Activated CD8-positive, alpha-beta T cell treated with anti-CD3 and anti-CD28 coated beads, Interleukin-2, amount 10 ng/mL, durations not matched to agents 7 days and 5 days (primary cell): ENCODE measurements at regions not wholly inside any gene's neighbourhood (a gene's known extent, or its start where the extent isn't known, plus 50 kb on each side); places are given as distances from the start of the nearest gene placed in this dataset.
"Not testable (repeated sequence)": the region's sequence is repeated elsewhere in the genome, so short reads cannot be mapped to it uniquely, and the experiment has no call there.

Source experiments
- ATAC-seq: fragments of 150-1000 bp; cut with Tn5 transposase; one replicate; pipeline ENCODE4 v1.10.0; 2021; ENCODE audit warnings: moderate library complexity
- CTCF ChIA-PET: fragments of 350-600 bp; sonication (Branson Sonifier 250); formaldehyde crosslinking; loops from one replicate; lab custom pipeline; 2021; ENCODE audit warnings: antibody characterized with exemption; lab: Charles Lee
- POLR2A ChIA-PET: fragments of 350-600 bp; sonication (Branson Sonifier 250); formaldehyde crosslinking; loops from one replicate; lab custom pipeline; 2021; ENCODE audit warnings: antibody characterized with exemption; lab: Charles Lee
- DNase-seq: peaks from one replicate; pipeline ENCODE4 v3.0.0-alpha.2; 2020
- H3K27ac Mint-ChIP-seq: one replicate; pipeline ENCODE4 v1.8.0; 2021; ENCODE audit warnings: mild to moderate bottlenecking, mixed read lengths
- H3K27me3 Mint-ChIP-seq: one replicate; pipeline ENCODE4 v1.8.0; 2021; ENCODE audit warnings: low read depth, mixed read lengths
- H3K36me3 Mint-ChIP-seq: one replicate; pipeline ENCODE4 v1.8.0; 2021; ENCODE audit warnings: low read depth, mixed read lengths
- H3K4me1 Mint-ChIP-seq: one replicate; pipeline ENCODE4 v1.8.0; 2021; ENCODE audit warnings: low read depth, mixed read lengths
- H3K4me3 Mint-ChIP-seq: one replicate; pipeline ENCODE4 v1.8.0; 2021; ENCODE audit warnings: mild to moderate bottlenecking, mixed read lengths
- H3K9me3 Mint-ChIP-seq: one replicate; pipeline ENCODE4 v1.8.0; 2022; ENCODE audit warnings: mixed read lengths; ENCODE audit not compliant: insufficient read depth

DNA sequence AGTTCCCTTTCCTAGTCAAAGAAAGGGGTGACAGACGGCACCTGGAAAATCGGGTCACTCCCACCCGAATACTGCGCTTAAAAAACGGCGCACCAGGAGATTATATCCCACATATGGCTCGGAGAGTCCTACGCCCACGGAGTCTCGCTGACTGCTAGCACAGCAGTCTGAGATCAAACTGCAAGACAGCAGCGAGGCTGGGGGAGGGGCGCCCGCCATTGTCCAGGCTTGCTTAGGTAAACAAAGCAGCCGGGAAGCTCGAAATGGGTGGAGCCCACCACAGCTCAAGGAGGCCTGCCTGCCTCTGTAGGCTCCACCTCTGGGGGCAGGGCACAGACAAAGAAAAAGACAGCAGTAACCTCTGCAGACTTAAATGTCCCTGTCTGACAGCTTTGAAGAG, 1844.7 kb upstream of the ACO1 start:
- CTCF ChIA-PET, H3K4me3 Mint-ChIP-seq, H3K9me3 Mint-ChIP-seq, POLR2A ChIA-PET, H3K4me1 Mint-ChIP-seq, DNase-seq, ATAC-seq, H3K27ac Mint-ChIP-seq, H3K36me3 Mint-ChIP-seq, H3K27me3 Mint-ChIP-seq: not testable (repeated sequence)

DNA sequence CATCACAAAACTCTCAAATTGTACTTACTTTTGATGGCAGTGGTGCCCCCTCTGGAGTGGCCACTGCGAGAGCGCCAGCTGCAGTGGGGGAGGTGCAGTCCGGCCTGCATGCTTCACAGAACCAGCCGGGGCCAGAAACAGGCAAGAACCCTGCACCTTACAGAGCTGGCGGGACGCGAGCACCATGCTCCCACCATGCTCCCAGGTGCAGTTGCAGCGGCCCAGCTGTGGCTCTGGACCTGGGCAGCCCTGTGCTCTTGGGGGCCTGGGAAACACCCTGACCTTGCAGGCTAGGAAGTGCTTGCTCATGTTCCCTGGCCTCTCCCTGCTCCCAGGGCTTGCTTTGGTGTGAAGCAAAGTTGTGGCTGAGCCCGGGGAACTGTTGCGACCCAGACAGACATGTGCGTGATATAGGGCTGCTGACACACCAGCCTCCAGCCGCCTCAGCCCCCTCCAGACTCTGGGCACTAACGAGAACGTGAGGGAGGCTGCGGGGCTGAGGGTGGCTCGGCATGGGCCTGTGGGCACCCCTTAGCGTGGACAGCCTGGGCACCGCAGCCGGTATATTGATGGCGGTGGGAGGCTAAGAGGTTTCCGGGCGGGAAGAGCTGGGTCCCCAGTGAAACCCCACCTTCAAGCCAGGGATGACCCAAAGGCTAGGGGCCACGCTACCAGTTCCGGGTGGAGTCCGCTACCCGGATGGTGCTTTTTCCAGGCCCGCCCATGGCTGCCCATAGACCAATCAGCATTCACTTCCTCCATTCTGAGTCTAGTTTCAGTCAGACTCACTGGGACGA, 1809.9 kb upstream of the ACO1 start:
- no peak for DNase-seq
- Mint-ChIP-seq H3K27ac (no peak overlapping the region), H3K27me3 (no peaks in the 10 kb centered on the region), H3K9me3 (no peaks in the 10 kb centered on the region), H3K36me3 (no peaks in the 10 kb centered on the region), H3K4me3 (no peak overlapping the region), H3K4me1 (no peaks in the 10 kb centered on the region)
- CTCF ChIA-PET = no interaction called here
- POLR2A ChIA-PET = no interaction called here
- no peak for ATAC-seq

DNA sequence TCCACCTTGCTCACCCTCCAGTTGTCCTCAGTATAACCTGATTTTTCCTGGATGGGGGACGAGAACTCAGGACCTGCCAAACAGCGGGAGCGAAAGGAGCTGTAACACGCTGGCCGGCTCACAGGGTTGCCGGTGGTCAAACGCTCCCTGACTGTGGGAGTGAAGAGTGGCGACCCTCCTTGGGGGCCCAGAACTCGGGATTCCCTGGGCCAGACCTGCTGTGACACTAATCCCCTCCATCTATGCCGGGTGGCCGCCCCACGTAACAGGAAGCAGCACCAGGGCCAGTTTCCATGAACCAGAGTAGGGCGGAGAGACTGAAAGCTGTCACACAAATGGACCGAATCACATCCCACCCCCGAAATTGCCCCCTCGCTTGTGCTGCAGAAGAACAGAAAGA, 1809.2 kb upstream of the ACO1 start:
- DNase-seq (no peak), ATAC-seq (no peak)
- Mint-ChIP-seq H3K27me3 (no peaks in the 10 kb centered on the region), H3K27ac (no peak overlapping the region), H3K4me3 (no peak overlapping the region), H3K4me1 (no peaks in the 10 kb centered on the region), H3K36me3 (no peaks in the 10 kb centered on the region), H3K9me3 (no peaks in the 10 kb centered on the region)
- POLR2A ChIA-PET = no interaction called here
- CTCF ChIA-PET = no interaction called here

DNA sequence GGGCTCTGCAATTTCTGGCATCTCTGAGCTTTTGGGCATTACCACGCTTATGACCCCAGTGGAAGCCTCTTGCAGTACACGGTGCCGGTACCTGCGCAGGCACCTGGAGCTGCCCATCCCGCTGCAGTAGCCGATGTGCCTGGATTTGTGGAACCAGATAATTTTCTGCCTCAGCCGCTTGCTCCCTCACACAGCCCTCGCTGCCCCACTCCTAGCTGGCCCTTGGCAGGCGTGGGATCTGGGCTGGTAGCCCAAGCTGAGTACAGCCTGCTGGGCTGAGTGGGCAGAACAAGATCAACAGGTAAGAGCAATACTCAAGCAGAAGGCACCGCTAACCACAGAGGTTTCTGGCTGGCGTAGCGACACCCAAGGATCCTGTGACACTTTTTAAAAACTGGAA, 1808.8 kb upstream of the ACO1 start:
- POLR2A ChIA-PET = no interaction called here
- Mint-ChIP-seq H3K4me1 (no peaks in the 10 kb centered on the region), H3K9me3 (no peaks in the 10 kb centered on the region), H3K27ac (no peak overlapping the region), H3K27me3 (no peaks in the 10 kb centered on the region), H3K4me3 (no peak overlapping the region), H3K36me3 (no peaks in the 10 kb centered on the region)
- DNase-seq (no peak), ATAC-seq (no peak)
- CTCF ChIA-PET = no interaction called here

DNA sequence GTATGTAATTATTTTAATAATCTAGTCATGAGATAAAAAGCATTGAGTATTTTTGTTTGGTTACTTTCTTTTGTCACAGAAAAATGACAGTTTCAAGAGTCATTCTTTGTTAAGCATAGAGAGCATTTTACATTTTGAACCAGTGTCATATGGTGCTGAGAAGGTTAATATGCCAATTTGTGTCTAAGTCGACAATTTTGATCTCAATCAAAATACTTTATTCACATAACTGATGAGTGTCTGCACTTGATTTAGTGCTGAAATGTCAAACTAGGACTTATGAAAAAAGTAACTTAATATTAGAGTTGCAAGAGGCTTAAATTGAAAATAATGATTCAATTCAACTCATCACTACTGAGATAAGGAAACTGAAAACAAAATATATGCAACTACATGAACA, 1804.6 kb upstream of the ACO1 start:
- DNase-seq (no peak), ATAC-seq (no peak)
- no peaks in the 10 kb centered on the region for H3K27me3 Mint-ChIP-seq
- no peaks in the 10 kb centered on the region for H3K36me3 Mint-ChIP-seq
- H3K4me1 Mint-ChIP-seq = no peaks in the 10 kb centered on the region
- ChIA-PET POLR2A (no interaction called here), CTCF (no interaction called here)
- H3K27ac Mint-ChIP-seq = no peak overlapping the region
- no peak overlapping the region for H3K4me3 Mint-ChIP-seq
- no peaks in the 10 kb centered on the region for H3K9me3 Mint-ChIP-seq

DNA sequence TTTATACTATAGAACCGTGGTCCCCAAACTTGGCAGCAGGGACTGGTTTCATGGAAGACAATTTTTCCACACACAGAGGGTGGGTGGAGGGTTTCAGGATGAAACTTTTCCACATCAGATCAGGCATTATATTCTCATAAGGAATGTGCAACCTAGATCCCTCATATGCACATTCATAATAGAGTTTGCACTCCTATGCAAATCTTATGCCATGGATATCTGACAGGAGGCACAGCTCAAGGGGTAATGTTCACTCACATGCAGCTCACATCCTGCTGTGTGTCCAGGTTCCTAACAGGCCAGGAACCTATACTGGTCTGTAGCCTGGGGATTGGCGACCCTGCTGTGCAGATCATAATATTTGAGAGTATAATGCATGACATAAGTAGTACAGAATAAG, 1802.2 kb upstream of the ACO1 start:
- no peak overlapping the region for H3K27ac Mint-ChIP-seq
- DNase-seq (no peak), ATAC-seq (no peak)
- ChIA-PET POLR2A (no interaction called here), CTCF (no interaction called here)
- H3K9me3 Mint-ChIP-seq = no peaks in the 10 kb centered on the region
- no peak overlapping the region for H3K4me3 Mint-ChIP-seq
- no peaks in the 10 kb centered on the region for H3K27me3 Mint-ChIP-seq
- H3K36me3 Mint-ChIP-seq = no peaks in the 10 kb centered on the region
- no peaks in the 10 kb centered on the region for H3K4me1 Mint-ChIP-seq

DNA sequence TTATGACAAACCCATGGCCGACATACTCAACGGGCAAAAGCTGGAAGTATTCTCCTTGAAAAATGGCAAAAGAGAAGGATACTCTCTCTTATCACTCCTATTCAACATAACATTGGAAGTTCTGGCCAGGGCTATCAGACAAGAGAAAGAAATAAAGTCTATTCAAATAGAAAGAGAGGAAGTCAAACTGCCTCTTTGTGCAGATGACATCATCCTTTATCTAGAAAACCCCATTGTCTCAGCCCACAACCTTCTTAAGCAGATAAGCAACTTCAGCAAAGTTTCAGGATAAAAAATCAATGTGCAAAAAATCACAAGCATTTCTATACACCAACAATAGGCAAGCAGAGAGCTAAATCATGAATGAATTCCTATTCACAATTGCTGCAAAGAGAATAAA, 1799.9 kb upstream of the ACO1 start:
- Mint-ChIP-seq H3K36me3 (no peaks in the 10 kb centered on the region), H3K9me3 (no peaks in the 10 kb centered on the region), H3K4me3 (no peak overlapping the region), H3K27me3 (no peaks in the 10 kb centered on the region), H3K27ac (no peak overlapping the region), H3K4me1 (no peaks in the 10 kb centered on the region)
- ChIA-PET POLR2A (no interaction called here), CTCF (no interaction called here)
- no peak for ATAC-seq
- DNase-seq = no peak

DNA sequence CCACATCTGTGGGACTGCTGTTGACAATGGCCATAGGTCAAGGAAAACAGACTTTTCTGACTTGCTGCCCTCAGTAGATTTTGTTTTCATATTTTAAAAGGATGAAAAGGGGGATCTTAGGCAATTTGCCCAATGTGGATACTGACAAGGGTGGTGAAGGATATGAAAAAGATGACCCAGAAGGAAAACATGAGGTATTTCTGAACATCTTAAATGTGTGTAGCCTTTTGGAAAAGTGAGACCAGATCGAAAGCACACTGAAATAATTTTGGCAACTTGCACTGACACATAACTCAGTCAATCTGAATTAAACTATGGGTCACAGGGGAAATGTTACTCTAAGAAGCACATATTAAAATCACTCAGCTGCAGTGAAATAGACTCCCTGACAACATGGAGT, 1793.0 kb upstream of the ACO1 start:
- no peak overlapping the region for H3K4me3 Mint-ChIP-seq
- H3K4me1 Mint-ChIP-seq = no peaks in the 10 kb centered on the region
- ChIA-PET CTCF (no interaction called here), POLR2A (no interaction called here)
- DNase-seq (no peak), ATAC-seq (no peak)
- H3K27me3 Mint-ChIP-seq = no peaks in the 10 kb centered on the region
- no peaks in the 10 kb centered on the region for H3K9me3 Mint-ChIP-seq
- H3K27ac Mint-ChIP-seq = no peak overlapping the region
- H3K36me3 Mint-ChIP-seq = no peaks in the 10 kb centered on the region

DNA sequence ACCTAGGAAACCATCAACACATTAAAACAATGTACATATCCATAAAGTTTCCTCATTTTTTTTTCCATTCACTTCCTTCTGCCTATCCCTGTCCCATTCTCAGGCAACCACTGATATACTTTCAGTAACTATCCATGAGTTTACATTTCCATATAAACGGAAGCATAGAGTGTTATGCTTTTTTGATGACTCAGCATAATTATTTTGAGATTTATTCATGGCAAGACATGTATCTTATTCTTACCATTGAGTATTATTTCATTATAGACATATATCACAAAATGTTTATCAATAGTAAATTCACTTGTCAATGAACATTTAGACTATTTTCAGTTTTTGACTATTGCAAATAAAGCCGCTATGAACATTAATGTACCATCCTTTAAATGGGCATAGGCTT, 1786.8 kb upstream of the ACO1 start:
- DNase-seq (no peak), ATAC-seq (no peak)
- ChIA-PET POLR2A (no interaction called here), CTCF (no interaction called here)
- H3K9me3 Mint-ChIP-seq = no peaks in the 10 kb centered on the region
- H3K27ac Mint-ChIP-seq = no peak overlapping the region
- no peaks in the 10 kb centered on the region for H3K4me1 Mint-ChIP-seq
- no peaks in the 10 kb centered on the region for H3K36me3 Mint-ChIP-seq
- no peak overlapping the region for H3K4me3 Mint-ChIP-seq
- no peaks in the 10 kb centered on the region for H3K27me3 Mint-ChIP-seq

DNA sequence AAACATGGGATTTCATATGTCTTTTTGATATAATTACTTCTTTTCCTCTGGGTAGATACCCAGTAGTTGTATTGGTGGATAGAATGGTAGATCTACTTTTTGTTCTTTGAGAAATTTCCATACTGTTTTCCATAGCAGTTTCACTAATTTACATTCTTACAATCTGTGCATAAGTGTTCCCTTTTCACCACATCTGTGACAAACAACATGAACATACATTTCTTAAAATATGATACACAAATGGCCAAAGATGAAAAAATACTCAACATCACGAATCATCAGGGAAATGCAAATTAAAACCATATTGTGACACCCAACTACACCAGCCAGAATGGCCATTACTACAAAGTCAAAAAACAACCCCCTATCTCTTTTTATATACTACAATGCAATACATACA, 1778.5 kb upstream of the ACO1 start:
- Mint-ChIP-seq H3K36me3 (no peaks in the 10 kb centered on the region), H3K9me3 (no peaks in the 10 kb centered on the region), H3K27ac (no peak overlapping the region), H3K27me3 (no peaks in the 10 kb centered on the region), H3K4me3 (no peak overlapping the region), H3K4me1 (no peaks in the 10 kb centered on the region)
- DNase-seq (no peak), ATAC-seq (no peak)
- POLR2A ChIA-PET = no interaction called here
- CTCF ChIA-PET = no interaction called here

DNA sequence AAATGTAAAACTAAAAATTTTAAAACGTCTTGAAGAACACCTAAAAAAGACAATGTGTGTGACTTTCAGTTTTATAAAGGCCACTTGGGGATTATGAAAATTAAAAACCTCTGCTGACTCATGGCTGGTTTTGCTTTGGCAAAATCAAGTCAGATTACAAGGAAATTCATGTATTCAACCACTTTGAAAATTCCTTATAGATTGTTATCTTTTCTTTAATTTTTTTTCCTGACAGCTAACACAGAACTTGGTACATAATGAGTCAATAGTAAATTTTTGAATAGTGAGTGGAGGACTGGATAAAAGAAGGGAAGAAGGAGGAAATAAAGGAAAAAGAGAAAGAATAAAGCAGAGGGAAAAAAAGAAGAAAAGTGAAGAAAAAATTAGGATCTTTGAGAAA, 1774.7 kb upstream of the ACO1 start:
- ChIA-PET CTCF (no interaction called here), POLR2A (no interaction called here)
- ATAC-seq (no peak), DNase-seq (no peak)
- Mint-ChIP-seq H3K36me3 (no peaks in the 10 kb centered on the region), H3K27ac (no peak overlapping the region), H3K4me1 (no peaks in the 10 kb centered on the region), H3K27me3 (no peaks in the 10 kb centered on the region), H3K4me3 (no peak overlapping the region), H3K9me3 (no peaks in the 10 kb centered on the region)

DNA sequence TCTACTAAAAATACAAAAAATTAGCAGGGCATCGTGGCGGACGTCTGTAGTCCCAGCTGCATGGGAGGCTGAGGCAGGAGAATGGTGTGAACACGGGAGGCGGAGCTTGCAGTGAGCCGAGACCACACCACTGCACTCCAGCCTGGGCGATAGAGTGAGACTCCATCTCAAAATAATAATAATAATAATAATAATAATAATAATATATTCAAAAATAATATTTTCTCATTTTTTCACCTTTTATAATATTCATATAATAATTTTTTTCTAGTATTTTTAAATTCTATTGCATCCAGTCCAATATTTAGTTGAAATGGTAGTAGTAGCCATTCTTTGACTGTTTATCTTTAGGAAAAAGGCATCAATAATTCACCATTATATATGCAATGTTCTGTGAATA, 1767.7 kb upstream of the ACO1 start:
- H3K9me3 Mint-ChIP-seq, H3K4me1 Mint-ChIP-seq, CTCF ChIA-PET, H3K27me3 Mint-ChIP-seq, H3K36me3 Mint-ChIP-seq, H3K27ac Mint-ChIP-seq, POLR2A ChIA-PET, DNase-seq, H3K4me3 Mint-ChIP-seq, ATAC-seq: not testable (repeated sequence)

DNA sequence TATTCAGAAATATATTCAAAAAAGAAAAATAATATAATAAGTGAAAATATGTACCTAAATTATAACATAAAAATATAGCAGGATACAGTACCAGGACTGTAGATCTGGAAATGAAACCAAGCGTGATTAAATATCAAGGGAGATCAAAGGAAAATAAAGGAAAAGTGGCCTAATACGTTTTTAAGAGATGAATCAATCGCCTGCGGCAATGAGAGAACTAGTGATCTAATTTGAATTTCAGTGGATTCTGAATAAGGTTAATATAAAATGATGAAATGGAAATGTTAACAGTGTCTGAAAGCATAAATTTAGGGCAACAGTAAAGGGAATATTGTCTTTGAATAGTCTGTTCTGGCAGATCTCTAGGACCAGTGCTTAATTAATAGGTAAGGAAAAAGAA, 1761.9 kb upstream of the ACO1 start:
- no peak for DNase-seq
- POLR2A ChIA-PET = no interaction called here
- no peak for ATAC-seq
- Mint-ChIP-seq H3K27ac (no peak overlapping the region), H3K4me1 (no peaks in the 10 kb centered on the region), H3K9me3 (no peaks in the 10 kb centered on the region), H3K36me3 (no peaks in the 10 kb centered on the region), H3K27me3 (no peaks in the 10 kb centered on the region), H3K4me3 (no peak overlapping the region)
- CTCF ChIA-PET = no interaction called here
